ENCODE measurements at regions not wholly inside any gene's neighbourhood (a gene's known extent, or its start where the extent isn't known, plus 50 kb on each side); places are given as distances from the start of the nearest gene placed in this dataset.

- TF ChIP-seq CTCF (IDR thresholded peaks at IDR 0.05): no peak
- TF ChIP-seq POLR2A (IDR thresholded peaks at IDR 0.05): no peak
Observed at GRCh38 chr4:180253419-180253818, 1989.8 kb upstream of the TENM3 start.
